Heart right ventricle (tissue), 16 donors: ENCODE measurements at regions not wholly inside any gene's neighbourhood (a gene's known extent, or its start where the extent isn't known, plus 50 kb on each side); places are given as distances from the start of the nearest gene placed in this dataset.

Experiments
- ATAC-seq, 8 donors: fragments of 200-7000 bp; cut with Tn5 transposase; one replicate each; pipeline ENCODE4 v1.9.1; 2020; ENCODE audit warnings: mild to moderate bottlenecking in 8 of 8, moderate library complexity in 8 of 8, moderate number of reproducible peaks in 1 of 8
- DNase-seq, 2 donors: peaks; one replicate each; pipeline ENCODE4 v3.0.0-alpha.2; 2020
- H3K27ac ChIP-seq, 10 donors: fragments of 200-600 bp; sonication (generic) in 2 of 10; one replicate each; pipeline versions ENCODE4 v1.5.0 to v1.8.0; 2020 to 2022; ENCODE audit warnings: mild to moderate bottlenecking in 3 of 10
- H3K27me3 ChIP-seq, 7 donors: fragments of 200-600 bp; one replicate each; pipeline ENCODE4 v1.8.0; 2021 to 2022; ENCODE audit warnings: mild to moderate bottlenecking in 2 of 7
- H3K36me3 ChIP-seq, 9 donors: fragments of 200-600 bp; sonication (generic) in 1 of 9; one replicate each; pipeline versions ENCODE4 v1.5.0 to v1.8.0; 2020 to 2022; ENCODE audit warnings: mild to moderate bottlenecking in 2 of 9
- H3K4me1 ChIP-seq, 9 donors: fragments of 200-600 bp; sonication (generic) in 1 of 9; one replicate each; pipeline versions ENCODE4 v1.5.0 to v1.8.0; 2020 to 2022; ENCODE audit warnings: mild to moderate bottlenecking in 4 of 9
- H3K4me3 ChIP-seq, 10 donors: fragments of 200-600 bp; sonication (generic) in 2 of 10; one replicate each; pipeline versions ENCODE4 v1.5.0 to v1.8.0; 2020 to 2022; ENCODE audit warnings: mild to moderate bottlenecking in 7 of 10, moderate library complexity in 2 of 10
- H3K9me3 ChIP-seq, 11 donors: fragments of 200-600 bp in 10 of 11; sonication (generic) in 2 of 11; one replicate each; pipeline versions ENCODE4 v1.5.0 to v1.8.0; 2013 to 2022; ENCODE audit warnings: mild to moderate bottlenecking in 2 of 11, control low read depth in 1 of 11, moderate library complexity in 1 of 11
- CTCF ChIP-seq, 9 donors: fragments of 200-600 bp; sonication (generic) in 2 of 9; IDR thresholded peaks; one replicate each; pipeline versions ENCODE4 v1.5.0 to v1.8.0; 2021 to 2022; ENCODE audit warnings: antibody characterized with exemption in 9 of 9, mild to moderate bottlenecking in 5 of 9, moderate library complexity in 1 of 9
- WGBS, 2 donors: extraction: QIAGEN DNeasy Blood & Tissue Kit; methylation state at CpG; one replicate each; pipeline ENCODE4 v1.1.7; 2013; ENCODE audit warnings: inconsistent platforms in 1 of 2; 5-methylcytosine and 5-hydroxymethylcytosine counted together
- intact Hi-C, 10 donors: fragments of 100-400 bp; cut with DNase I; formaldehyde crosslinking; loops; one replicate each; pipeline versions ENCODE4 v1.11.1 to v1.14.2; 2022
- donor health status: Arrhythmogenic right ventricular cardiomyopathy.
- donor health status: ischemic (EF 13 %, LVEDD 7.1; RV severe dilation, severe dysfunction).
- donor health status: healthy with polysubstance abuse.
- donor health status: DM: no; HTN: yes; CAD: no.
- donor health status: DM: no; HTN: no; CAD: no.
- donor health status: ischemic (EF 25% LVEDD 6.9; RV normal size, moderate dysfunction).
- donor health status: ischemic (EF 25% LVEDD 5.7; RV mildly dilated, moderate dysfunction).
- donor health status: healthy.
- donor health status: DM: yes; HTN: yes; CAD: no.
- donor health status: Ischemic cardiomyopathy.
- donor health status: ischemic (EF 35%, LVEDD 5.7; RV mildly dilated, moderate dysfunction).
- donor health status: nonischemic (EF 11% LVEDD 7.7; RV severe dilation, severe dysfunction).
- donor health status: DM: yes; HTN: yes; CAD: no.
- donor health status: PGD.
- donor health status: ischemic (EF 29% LVEDD 5.4; RV normal size, mild dysfunction).
- donor health status: nonischemic (EF 23%, LVEDD 6.1; RV moderate dilation, normal function).

GRCh38 chr6:105992315-105992961 is 93.7 kb upstream of the PRDM1 start:
- Histone ChIP-seq H3K27me3 (peaks cover 0 to 100% (median 98%) of the 10 kb centered on the region in 7 donors), H3K9me3 (no peaks in the 10 kb centered on the region), H3K27ac (peak overlapping the region in 6 of 10 donors; percentile 4 to 85 (median 66)), H3K4me1 (peaks cover 3 to 44% (median 34%) of the 10 kb centered on the region in 9 donors), H3K4me3 (peak overlapping the region; percentile 51 to 74 (median 64)), H3K36me3 (no peaks in the 10 kb centered on the region)
- intact Hi-C loops, result loop anchor here in 6 of 10 donors (2.0 to 10.0 kb wide), 9 partner anchors 92 to 508 kb away; partner anchors contain the start of gene PRDM1 (in 6 of the 6)
- peak; percentile 74 to 86 for DNase-seq
- ATAC-seq, result peak; percentile 91 to 96 (median 94)
- no peak for TF ChIP-seq CTCF (IDR thresholded peaks at IDR 0.05)
- 1 to 2% methylated on average over 34 of the region's 34 CpGs for WGBS, 2 donors

- H3K27ac ChIP-seq, result peak overlapping the region in 4 of 10 donors; percentile 34 to 85 (median 66)
- H3K4me1 ChIP-seq, result peaks cover 3 to 44% (median 34%) of the 10 kb centered on the region in 9 donors
- no peak for TF ChIP-seq CTCF (IDR thresholded peaks at IDR 0.05)
- intact Hi-C loops, result loop anchor here in 6 of 10 donors (2.0 to 10.0 kb wide), 9 partner anchors 93 to 507 kb away; partner anchors contain the start of gene PRDM1 (in 6 of the 6)
- DNase-seq (no peak), ATAC-seq (no peak)
- H3K27me3 ChIP-seq, result peaks cover 0 to 99% (median 96%) of the 10 kb centered on the region in 7 donors
- H3K4me3 ChIP-seq, result peak overlapping the region; percentile 51 to 74 (median 64)
- H3K36me3 ChIP-seq, result no peaks in the 10 kb centered on the region
- WGBS, 2 donors, result 6 to 7% methylated on average over 23 of the region's 23 CpGs
- H3K9me3 ChIP-seq, result no peaks in the 10 kb centered on the region
These were observed 94.4 kb upstream of the PRDM1 start for GRCh38 chr6:105991561-105992314.

- Histone ChIP-seq H3K9me3 (no peaks in the 10 kb centered on the region), H3K27ac (no peak overlapping the region), H3K4me3 (no peak overlapping the region), H3K27me3 (peaks cover 5 to 99% (median 94%) of the 10 kb centered on the region in 7 donors), H3K4me1 (peaks cover 8 to 49% (median 43%) of the 10 kb centered on the region in 9 donors), H3K36me3 (no peaks in the 10 kb centered on the region)
- TF ChIP-seq CTCF (IDR thresholded peaks at IDR 0.05), result no peak
- no peak for DNase-seq
- ATAC-seq, result no peak
- intact Hi-C loops, result loop anchor here in 6 of 10 donors (5.0 to 10.0 kb wide), 8 partner anchors 95 to 505 kb away; partner anchors contain the start of gene PRDM1 (in 5 of the 6)
These were observed 96.0 kb upstream of the PRDM1 start for GRCh38 chr6:105990151-105990550.

GRCh38 chr6:105988812-105989577 is 97.1 kb upstream of the PRDM1 start:
- no peaks in the 10 kb centered on the region for H3K36me3 ChIP-seq
- DNase-seq, result no peak
- H3K27ac ChIP-seq, result no peak overlapping the region
- TF ChIP-seq CTCF (IDR thresholded peaks at IDR 0.05), result no peak
- no peaks in the 10 kb centered on the region for H3K9me3 ChIP-seq
- peaks cover 5 to 99% (median 94%) of the 10 kb centered on the region in 7 donors for H3K27me3 ChIP-seq
- peaks cover 8 to 38% (median 31%) of the 10 kb centered on the region in 9 donors for H3K4me1 ChIP-seq
- ATAC-seq, result no peak
- no peak overlapping the region for H3K4me3 ChIP-seq
- WGBS, 2 donors, result 68% methylated on average over 5 of the region's 5 CpGs
- intact Hi-C loops, result no loop called here
